HG02763 (cell line): ENCODE measurements at regions not wholly inside any gene's neighbourhood (a gene's known extent, or its start where the extent isn't known, plus 50 kb on each side); places are given as distances from the start of the nearest gene placed in this dataset.
A peak's percentile ranks its signal among the peaks of the same experiment; 100 is the strongest.
"Not testable (repeated sequence)": the region's sequence is repeated elsewhere in the genome, so short reads cannot be mapped to it uniquely, and the experiment has no call there.

Source experiments
- ATAC-seq: cut with Tn5 transposase; IDR thresholded peaks from one replicate; pipeline ENCODE4 v1.9.1; 2021; ENCODE audit warnings: mild to moderate bottlenecking, moderate library complexity; ENCODE audit not compliant: unreplicated experiment

- no peak for ATAC-seq
Measured at GRCh38 chr1:94362466-94363058, 55.6 kb upstream of the ABCD3 start.

DNA sequence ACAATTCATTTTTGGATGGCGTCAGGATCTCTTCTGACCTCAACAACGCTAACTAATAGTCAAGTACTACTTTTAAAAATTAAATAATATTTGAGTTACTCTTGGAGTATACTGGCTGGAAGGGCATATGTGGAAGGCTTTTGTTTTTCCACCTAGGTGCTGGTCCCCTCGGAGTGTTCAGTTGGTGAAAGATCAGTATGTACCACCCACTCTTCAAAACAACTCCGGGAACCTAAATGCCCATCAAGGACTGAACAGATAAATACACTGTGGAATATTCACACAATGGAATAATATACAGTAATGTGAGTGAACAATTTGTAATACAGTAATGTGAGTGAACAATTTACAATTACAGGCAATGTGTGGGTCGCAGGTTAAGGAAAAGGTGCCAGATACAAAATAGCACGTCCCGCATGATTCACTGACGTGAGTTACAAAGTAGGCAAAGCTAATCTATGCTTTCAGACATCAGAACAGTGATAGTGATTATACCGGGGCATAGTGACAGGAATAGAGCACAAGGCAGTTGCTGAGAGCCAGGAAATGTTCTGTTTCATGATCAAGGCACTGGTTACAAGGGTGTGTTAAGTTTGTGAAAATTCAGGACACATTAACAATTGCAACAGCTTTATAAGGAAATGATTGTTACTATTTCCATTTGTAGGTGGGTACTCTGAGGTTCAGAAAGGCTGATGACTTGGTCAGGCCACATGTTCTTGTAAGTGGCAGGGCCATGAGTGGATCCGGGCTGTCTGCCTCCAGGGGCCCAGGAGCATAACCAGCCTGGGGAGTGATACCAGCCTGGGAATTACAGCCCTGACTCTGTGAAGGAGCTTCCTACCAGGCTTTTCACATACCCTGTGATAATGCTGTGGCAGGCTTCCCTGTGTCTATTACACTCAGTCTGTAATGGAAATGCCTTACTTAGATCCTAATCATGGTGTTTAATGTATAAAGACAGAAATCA is 59.3 kb upstream of the ABCD3 start:
- ATAC-seq = no peak

DNA sequence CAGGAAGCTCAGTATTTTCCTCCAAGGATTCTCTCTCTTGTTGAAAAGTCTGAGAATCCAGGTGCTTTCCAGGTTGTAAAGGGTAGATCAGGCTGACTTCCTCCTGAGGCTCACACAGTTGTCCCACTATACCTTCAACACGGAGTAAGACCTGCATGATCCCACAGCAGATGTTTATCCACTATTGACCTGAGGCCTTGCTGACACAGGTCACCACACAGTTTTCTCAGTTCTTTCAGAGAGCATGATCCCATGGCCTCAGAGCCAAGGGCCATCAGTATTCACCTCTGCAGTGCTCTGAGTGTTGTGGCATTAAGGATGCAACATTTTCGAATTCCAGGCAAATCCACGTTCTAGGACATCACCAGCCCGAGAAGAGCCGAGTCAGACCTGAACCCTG is 60.5 kb upstream of the ABCD3 start:
- ATAC-seq = no peak

- ATAC-seq = no peak
Measured at GRCh38 chr1:94355485-94355980, 62.7 kb upstream of the ABCD3 start.

DNA sequence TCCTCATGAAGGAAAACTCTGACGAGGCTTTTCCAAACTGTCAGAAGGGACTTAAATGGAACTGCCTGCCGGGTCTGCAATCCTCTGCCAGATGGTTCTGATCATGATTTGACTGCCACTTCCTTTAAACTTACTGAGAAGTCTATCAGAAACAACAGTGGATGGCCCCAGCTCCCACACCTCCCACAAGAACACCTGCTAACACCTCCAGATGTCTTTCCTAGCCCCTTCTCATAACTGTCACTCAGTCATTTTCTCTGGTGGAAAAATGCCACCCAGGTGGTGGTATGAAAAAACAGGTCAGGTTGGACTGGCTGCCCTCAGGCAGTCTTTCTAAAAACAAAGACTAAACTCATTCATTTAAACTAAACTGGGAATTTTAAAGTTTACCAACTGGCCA is 66.7 kb upstream of the ABCD3 start:
- ATAC-seq = no peak

GRCh38 chr1:94350350-94350924 is 67.8 kb upstream of the ABCD3 start:
- ATAC-seq = no peak

DNA sequence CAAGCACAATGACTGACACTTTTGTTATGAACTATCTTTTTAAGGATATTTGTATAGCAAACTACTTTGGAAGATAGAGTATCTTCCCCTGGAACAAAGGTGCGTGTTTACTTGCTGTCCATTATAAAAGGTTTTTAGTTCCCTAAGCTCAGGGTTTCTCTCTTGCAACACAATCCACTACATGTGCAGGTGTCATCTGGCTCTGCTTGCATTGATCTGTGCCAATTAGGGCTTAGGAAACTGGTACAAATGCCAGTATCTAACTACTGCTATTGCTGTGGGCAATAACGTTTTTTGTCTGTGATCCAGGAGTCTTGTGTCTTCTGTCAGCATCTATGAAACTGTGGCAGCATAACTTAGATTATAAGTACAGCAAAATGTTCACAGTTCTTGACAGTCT is 68.3 kb upstream of the ABCD3 start:
- no peak for ATAC-seq

DNA sequence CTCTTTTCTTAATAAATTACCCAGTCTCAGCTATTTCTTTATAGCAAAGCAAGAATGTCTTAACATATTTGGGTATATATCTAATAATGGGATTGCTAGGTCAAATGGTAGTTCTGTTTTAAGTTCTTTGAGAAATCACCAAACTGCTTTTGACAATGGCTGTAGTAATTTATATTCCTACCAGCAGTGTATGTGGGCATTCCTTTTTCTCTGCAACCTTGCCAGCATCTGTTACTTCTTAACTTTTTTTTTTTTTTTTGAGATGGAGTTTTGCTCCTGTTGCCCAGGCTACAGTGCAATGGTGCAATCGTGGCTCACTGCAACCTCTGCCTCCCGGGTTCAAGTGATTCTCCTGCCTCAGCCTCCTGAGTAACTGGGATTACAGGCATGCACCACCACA is 69.8 kb upstream of the ABCD3 start:
- ATAC-seq = not testable (repeated sequence)

- no peak for ATAC-seq
Measured at GRCh38 chr1:94345148-94345721, 73.0 kb upstream of the ABCD3 start.

GRCh38 chr1:94342416-94342815 is 75.8 kb upstream of the ABCD3 start:
- ATAC-seq = no peak

- no peak for ATAC-seq
Measured at GRCh38 chr1:94339206-94339927, 78.8 kb upstream of the ABCD3 start.

GRCh38 chr1:94336991-94337390 is 81.2 kb upstream of the ABCD3 start:
- no peak for ATAC-seq

DNA sequence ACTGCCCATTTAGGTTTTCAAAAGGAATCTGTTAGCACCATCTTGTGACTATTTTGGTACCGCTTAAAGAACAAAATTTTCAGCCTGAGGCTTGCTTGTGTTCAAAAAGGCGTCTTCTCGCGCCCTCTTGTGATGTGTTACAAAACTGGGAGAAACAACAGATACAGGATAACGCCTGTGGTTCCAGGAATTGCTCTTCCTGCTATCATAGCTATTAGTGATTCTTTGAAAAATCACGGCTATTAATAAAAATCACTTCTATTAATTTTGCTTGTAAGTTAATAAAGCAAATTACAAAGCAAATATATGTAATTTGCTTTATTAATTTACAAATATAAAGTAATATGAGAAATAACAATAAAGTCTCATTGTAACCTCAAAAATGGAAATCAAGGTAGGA is 82.2 kb upstream of the ABCD3 start:
- ATAC-seq = no peak

GRCh38 chr1:94335447-94335846 is 82.7 kb upstream of the ABCD3 start:
- ATAC-seq = no peak

DNA sequence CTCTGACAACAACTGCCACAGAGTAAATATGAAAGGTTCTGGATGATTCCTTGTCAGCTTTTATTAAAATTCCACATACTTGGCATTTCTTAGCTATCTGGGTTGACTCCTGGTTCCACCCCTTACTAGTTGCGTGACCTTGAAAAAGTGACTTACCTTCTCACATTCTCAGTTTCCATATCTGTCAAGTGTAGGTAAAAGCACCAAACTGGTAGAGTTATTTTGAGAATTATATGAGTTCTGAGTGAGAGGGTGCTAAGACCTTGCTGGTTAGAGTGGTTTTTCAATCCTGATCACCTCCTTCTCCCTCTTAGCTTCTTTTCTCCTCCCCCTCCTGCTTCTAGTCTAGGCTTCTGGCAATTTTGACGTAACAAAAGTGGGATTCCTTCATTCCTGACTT is 83.4 kb upstream of the ABCD3 start:
- peak; percentile 39 for ATAC-seq

DNA sequence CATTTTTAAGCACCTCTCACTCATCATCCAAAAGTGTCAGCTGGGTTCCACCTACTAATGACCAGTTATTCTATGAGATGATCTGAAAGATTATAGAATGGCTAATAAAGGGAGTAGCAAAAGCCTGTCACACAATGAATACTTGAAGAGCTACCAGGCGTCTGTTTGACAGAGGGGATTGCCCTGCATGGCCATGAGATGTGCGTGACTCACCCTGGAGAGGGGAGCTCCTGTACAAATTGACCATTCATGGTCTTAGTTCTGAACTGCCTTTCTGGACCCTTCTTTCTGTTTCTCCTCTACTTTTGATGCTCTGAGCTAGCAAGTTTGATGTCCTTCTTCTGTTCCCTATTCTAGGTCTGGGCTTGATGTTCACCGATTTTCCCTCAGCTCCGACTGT is 85.2 kb upstream of the ABCD3 start:
- ATAC-seq = peak; percentile 41

DNA sequence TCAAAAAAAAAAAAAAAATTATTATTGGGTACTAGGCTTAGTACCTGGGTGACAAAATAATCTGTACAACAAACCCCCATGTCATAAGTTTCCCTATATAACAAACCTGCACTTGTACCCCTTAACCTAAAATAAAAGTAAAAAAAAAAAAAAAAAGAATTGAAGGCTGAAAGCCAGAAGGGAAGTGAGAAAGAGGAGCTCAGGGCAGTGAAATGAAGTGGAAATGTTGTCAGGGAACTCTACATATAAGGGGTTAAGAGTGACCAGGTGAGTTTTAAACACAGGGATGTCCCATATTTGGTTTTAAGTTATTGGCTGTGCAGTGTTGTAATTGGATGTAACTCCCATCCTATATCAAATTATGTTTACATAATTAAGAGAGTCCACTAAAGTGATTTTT is 85.7 kb upstream of the ABCD3 start:
- no peak for ATAC-seq

- no peak for ATAC-seq
Measured at GRCh38 chr1:94329986-94330385, 88.2 kb upstream of the ABCD3 start.

GRCh38 chr1:94329276-94329675 is 88.9 kb upstream of the ABCD3 start:
- ATAC-seq = no peak

- no peak for ATAC-seq
Measured at GRCh38 chr1:94327001-94327690, 89.8 kb upstream of the ARHGAP29 start.
